BE2C (cell line): ENCODE measurements at regions not wholly inside any gene's neighbourhood (a gene's known extent, or its start where the extent isn't known, plus 50 kb on each side); places are given as distances from the start of the nearest gene placed in this dataset.
A peak's percentile ranks its signal among the peaks of the same experiment; 100 is the strongest.

Source experiments
- DNase-seq: peaks from one replicate; pipeline ENCODE4 v3.0.0-alpha.2; 2020
- H3K27me3 ChIP-seq: fragments of 250-450 bp; sonication (Bioruptor Pico); 2 replicates; pipeline ENCODE4 v1.5.1; 2020; ENCODE audit warnings: mild to moderate bottlenecking
- H3K36me3 ChIP-seq: fragments of 250-450 bp; sonication (Bioruptor Pico); 2 replicates; pipeline ENCODE4 v1.5.1; 2020; ENCODE audit warnings: mild to moderate bottlenecking
- H3K4me1 ChIP-seq: fragments of 250-450 bp; sonication (Bioruptor Pico); 2 replicates; pipeline ENCODE4 v1.5.1; 2020
- H3K4me3 ChIP-seq: 2 replicates; pipeline ENCODE4 v1.5.1; 2011; ENCODE audit warnings: low read depth, low read length
- H3K9me3 ChIP-seq: fragments of 250-450 bp; sonication (Bioruptor Pico); 2 replicates; pipeline ENCODE4 v1.5.1; 2020
- TF ChIP-seq, protein P1 (sequence below): IDR thresholded peaks from 2 replicates; pipeline ENCODE4 v1.5.1; 2012; ENCODE audit warnings: mild to moderate bottlenecking, low read depth, low read length

DNA sequence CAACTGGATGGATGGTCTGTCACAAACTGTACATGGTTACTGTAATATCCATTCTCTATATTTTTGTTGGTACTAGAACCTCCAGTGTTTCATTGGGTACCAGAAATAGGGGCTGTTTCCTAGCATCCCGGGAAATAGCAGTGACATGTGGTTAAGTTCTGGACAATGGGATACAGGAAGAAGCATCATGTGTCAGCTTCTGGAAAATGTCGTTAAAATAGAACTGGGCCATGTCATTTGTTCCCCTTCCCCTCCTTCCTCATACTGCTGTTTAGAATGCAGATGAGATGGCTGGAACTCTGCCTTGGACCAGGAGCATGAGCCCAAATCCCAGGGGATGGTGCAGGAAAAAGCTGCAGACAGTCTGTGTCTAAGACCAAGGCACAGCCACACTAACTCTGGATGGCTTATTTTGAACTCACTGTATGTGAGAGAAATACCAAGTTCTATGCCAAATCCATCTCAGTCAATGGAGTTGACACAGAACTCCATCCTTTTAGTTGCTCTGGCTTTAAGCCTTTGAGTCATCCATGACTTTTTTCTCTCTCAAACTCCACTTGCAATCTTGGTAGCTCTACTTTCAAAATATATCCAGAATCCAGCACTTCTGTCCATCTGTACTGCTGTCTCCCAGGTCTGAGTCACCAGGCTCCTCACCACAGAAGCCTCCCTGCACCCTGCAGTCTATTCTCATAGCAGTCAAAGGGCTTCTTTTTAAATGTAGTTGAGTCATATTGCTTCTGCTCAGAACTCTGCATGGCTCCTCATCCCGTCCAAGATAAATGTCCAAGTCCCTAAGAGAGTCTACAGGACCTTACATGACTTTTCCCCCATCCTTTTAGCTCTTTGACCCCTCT lies 184.2 kb downstream of the NSG2 start:
- Histone ChIP-seq H3K4me1 (peaks cover 47% of the 10 kb centered on the region), H3K4me3 (no peak overlapping the region), H3K36me3 (no peaks in the 10 kb centered on the region), H3K9me3 (no peaks in the 10 kb centered on the region), H3K27me3 (no peaks in the 10 kb centered on the region)
- TF ChIP-seq, protein P1, sequence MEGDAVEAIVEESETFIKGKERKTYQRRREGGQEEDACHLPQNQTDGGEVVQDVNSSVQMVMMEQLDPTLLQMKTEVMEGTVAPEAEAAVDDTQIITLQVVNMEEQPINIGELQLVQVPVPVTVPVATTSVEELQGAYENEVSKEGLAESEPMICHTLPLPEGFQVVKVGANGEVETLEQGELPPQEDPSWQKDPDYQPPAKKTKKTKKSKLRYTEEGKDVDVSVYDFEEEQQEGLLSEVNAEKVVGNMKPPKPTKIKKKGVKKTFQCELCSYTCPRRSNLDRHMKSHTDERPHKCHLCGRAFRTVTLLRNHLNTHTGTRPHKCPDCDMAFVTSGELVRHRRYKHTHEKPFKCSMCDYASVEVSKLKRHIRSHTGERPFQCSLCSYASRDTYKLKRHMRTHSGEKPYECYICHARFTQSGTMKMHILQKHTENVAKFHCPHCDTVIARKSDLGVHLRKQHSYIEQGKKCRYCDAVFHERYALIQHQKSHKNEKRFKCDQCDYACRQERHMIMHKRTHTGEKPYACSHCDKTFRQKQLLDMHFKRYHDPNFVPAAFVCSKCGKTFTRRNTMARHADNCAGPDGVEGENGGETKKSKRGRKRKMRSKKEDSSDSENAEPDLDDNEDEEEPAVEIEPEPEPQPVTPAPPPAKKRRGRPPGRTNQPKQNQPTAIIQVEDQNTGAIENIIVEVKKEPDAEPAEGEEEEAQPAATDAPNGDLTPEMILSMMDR: no peak
- peak; percentile 79 for DNase-seq

DNA sequence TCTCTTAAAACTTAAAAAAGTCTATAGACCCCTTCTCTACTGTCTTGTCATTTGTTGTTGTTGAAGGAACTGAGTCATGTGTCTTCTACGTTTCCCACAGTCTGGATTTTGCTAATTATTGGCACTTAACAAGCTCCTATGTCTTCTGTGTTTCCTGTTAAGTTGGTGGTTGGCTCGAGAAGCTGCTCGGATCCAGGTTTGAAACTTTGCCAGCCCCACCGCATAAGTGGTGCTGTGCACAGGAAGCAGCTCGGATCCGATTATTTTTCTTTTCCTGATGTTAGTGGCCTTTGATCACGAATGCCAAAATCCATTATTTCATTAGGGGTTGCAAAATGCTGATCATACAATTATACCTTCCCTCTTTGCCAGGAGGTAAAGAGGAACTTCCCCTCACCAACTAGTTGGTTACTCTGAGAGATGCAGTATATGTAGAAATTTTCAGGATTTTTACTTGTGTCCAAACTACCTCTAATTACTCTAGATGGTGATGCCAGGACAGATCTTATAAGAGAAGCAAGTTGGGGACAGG lies 186.5 kb downstream of the NSG2 start:
- peak; percentile 68 for DNase-seq
- Histone ChIP-seq H3K9me3 (no peaks in the 10 kb centered on the region), H3K36me3 (no peaks in the 10 kb centered on the region), H3K4me3 (no peak overlapping the region), H3K4me1 (peaks cover 42% of the 10 kb centered on the region), H3K27me3 (no peaks in the 10 kb centered on the region)
- TF ChIP-seq, protein P1: no peak

DNA sequence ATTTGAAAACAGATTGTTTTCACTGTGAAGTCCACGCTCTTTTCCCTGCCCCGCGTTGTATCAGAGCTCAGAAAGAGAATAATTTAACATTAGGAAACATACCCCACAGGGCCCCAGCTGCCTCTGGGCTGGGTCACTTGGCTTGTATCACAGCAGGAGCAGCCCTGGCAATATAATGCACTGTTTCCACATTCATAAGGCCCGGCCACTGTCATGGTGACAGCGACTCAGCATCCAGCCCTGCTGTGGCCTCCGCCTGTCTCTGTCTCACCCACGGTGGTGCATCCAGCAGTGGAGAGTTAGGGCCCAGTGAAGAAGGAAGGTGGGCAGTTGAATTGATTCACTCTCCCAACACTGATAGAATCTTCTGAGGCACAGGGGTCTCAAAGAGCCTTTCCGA lies 188.9 kb downstream of the NSG2 start:
- Histone ChIP-seq H3K9me3 (no peaks in the 10 kb centered on the region; the same call in 1 of the 2 replicates), H3K4me3 (no peak overlapping the region), H3K4me1 (peaks cover 30% of the 10 kb centered on the region), H3K27me3 (no peaks in the 10 kb centered on the region), H3K36me3 (no peaks in the 10 kb centered on the region)
- no peak for DNase-seq
- TF ChIP-seq, protein P1: no peak

DNA sequence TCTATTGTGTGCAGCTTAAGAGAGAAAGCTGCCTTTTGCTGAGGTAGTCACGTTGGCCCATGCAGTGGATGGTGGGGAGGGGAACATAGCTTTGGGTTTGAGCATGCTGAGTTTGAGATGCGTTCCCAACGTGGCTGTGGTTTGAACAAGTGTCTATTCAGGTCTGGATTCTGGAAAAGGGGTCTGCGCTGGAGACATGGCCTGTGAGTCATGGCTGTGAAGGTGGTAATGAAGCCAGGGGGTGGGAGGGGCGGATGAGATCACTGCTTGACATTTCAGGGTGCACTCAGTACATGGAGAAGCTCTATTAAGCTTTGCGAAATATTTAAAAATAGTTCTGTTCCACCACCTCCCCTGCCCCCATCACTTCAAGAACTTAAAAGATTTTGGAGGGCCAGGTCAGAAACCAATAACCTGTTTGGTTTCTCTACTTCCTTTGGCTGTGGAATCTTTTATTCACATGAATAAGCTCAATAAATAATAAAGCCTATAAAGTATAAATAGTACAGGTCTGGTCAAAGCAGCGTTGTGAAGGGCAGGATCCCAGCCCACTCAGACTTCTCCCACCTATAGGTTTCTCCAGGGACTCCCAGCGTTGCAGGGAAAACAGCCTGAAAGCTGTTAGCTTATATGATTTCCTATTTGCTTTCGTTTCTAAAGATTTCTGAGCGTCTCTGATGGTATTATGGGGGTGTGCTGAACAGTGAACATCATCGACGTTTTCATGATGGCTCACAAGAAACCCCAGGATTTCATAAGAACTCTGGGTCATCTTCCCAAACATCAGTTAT lies 189.9 kb downstream of the NSG2 start:
- no peak overlapping the region for H3K4me3 ChIP-seq

GRCh38 chr5:174236070-174236469 lies 190.6 kb downstream of the NSG2 start:
- H3K4me3 ChIP-seq: no peak overlapping the region
- H3K4me1 ChIP-seq: peaks cover 32% of the 10 kb centered on the region
- no peak for DNase-seq
- no peaks in the 10 kb centered on the region for H3K27me3 ChIP-seq
- TF ChIP-seq, protein P1: no peak
- H3K36me3 ChIP-seq: no peaks in the 10 kb centered on the region
- no peaks in the 10 kb centered on the region; the same call in 1 of the 2 replicates for H3K9me3 ChIP-seq

More for the DNA sequence above, 189.9 kb downstream of the NSG2 start:
- Histone ChIP-seq H3K4me1 (peaks cover 27% of the 10 kb centered on the region), H3K9me3 (no peaks in the 10 kb centered on the region; the same call in 1 of the 2 replicates), H3K27me3 (no peaks in the 10 kb centered on the region), H3K36me3 (no peaks in the 10 kb centered on the region)
- no peak for DNase-seq
- TF ChIP-seq, protein P1: no peak
